GM19395 (cell line): ENCODE measurements at regions not wholly inside any gene's neighbourhood (a gene's known extent, or its start where the extent isn't known, plus 50 kb on each side); places are given as distances from the start of the nearest gene placed in this dataset.
"Not testable (repeated sequence)": the region's sequence is repeated elsewhere in the genome, so short reads cannot be mapped to it uniquely, and the experiment has no call there.

Experiments used
- ATAC-seq: cut with Tn5 transposase; IDR thresholded peaks from one replicate; pipeline ENCODE4 v1.9.1; 2021; ENCODE audit warnings: mild to moderate bottlenecking, moderate library complexity; ENCODE audit not compliant: unreplicated experiment

DNA sequence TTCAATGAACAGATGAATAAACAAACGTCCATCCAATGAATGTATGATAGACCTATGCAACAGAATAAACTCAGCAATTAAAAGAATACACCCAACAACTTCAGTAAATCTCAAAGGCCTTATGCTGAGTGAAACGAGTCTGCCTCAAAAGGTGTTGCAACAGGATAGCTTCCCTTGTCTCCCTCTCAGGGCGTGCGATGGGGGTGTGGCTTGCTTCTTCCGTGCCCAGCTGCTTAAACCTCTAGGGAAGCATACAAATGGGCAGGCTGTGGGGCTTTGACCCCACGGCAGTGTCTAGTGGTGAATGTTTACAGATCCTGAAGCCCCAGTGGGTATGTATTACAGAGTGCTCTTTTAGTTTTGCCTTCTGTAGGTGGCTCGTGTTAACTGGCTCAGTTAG is 87.0 kb upstream of the CCL21 start:
- ATAC-seq, result no peak

DNA sequence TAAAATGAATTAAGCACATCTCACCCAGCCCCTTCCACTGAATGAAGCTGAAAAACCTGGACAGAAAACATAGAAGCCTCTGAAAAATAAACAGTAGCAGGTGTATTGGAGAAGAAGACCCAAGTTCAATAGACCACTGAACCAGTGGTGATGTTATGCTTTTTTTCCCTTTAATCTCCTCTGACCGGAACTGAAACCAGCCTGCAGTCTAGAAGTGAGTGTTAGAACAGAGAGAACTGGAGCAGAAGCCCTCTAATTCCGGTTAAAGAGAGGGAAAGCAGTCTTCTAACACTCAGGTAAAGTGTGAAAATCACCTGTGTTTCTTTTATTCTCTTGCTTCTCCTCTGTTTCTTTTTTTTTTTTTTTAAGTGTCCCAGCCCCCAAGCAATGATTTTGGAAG is 83.5 kb upstream of the CCL21 start:
- ATAC-seq, result no peak

DNA sequence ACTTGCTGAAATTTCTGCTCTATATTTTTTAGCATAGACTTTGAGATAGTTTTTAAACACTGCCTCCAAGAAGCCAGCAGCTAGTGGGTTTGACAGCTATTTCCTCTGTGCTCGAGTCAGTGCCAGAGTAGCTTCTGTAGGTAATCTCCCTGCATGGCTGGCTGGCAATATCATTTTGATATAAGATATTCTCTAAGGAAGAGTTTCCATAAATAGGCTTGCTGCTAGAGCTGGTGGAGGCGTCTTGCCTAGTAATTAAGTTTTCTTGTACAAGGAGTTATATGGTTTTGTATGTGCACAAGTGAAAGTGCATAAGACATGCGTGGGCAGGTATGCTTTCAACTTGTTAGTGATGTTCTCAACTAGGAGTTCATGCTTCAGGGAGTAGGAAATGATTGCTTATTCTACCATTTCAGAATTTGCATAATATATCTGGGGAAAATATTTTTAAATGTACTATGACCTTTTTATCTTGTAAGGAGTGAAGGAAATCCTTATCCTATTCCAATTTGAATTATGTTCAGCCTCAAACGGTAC is 74.1 kb upstream of the CCL21 start:
- ATAC-seq, result no peak

DNA sequence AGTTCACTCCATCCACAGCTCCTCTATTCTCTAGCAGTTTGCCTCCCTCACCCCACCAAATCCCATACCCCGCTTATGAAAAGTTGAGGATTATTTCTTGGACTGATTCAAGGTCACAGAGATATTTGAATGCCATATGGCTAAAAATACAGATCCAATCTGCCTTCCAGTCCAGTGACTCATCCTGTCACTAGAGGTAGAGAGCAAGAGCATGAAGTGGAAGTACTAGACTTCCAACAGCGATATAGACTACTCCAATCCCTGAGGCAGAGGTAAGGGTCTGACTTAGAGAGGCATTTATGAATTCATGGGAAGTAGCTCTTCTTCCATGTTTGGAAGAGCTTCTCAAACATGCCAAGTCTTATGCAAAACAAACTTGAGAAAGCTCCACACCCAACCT is 72.4 kb upstream of the CCL21 start:
- ATAC-seq, result no peak

DNA sequence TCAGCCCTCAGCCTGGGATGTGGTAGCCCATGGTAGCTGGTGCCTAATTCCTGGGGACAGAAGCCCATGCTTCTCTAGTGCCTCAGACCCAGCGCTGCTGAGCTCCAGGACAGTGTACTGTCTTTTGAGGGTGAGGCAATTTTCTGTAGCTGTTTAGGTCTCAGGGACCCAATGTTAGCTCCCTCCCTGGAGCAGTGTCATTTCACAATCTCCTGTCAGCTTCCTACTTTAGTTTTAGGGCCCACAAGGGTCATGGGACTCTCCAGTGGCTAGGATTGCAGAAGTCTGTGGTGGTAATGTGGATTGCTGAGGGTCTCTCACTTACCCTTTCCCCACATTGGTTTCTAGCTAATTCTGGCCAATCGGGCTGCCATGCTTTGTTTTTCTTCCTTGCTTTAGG is 67.7 kb upstream of the CCL21 start:
- no peak for ATAC-seq

DNA sequence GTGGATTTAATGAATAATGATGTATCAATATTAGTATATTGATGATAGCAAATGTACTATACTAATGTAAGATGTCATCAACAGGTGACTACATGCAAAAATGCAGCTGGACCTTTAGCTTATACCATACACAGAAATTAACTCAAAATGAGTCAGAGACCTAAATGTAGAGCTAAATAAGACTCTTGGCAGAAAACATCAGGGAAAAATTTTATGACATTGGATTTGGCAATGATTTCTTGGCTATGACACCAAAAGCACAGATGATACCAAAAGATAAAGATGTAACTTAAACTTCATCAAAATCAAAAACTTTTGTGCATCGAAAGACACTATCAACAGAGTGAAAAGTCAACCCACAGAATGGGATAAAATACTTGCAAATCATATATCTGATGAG is 64.0 kb upstream of the CCL21 start:
- ATAC-seq, result no peak

DNA sequence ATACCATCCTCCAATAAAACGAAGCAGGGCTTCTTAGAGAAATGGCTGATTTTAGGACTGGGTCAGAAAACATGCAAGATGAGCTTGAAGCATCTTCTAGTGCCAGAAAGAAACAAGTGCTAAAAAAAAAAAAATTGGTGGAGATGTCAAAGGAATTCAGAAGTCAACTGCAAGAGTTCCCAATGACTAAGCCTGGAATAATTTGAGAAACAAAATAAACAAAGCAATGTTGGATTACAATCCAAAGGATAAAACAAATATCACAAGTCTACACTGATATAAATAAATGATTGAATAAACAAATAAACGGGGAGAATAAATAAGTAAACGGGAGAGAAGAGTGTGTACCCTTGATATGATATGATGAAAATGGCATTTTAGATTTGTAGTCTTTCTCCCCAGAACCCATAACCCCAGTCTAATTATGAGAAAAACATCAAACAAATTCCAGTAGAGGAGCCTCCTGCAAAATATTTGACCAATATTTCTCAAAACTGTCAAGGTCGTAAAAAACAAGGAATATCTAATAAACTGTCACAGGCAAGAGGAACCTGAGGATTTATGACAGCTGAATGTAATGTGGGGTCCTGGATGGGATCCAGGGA is 63.5 kb upstream of the CCL21 start:
- no peak for ATAC-seq

DNA sequence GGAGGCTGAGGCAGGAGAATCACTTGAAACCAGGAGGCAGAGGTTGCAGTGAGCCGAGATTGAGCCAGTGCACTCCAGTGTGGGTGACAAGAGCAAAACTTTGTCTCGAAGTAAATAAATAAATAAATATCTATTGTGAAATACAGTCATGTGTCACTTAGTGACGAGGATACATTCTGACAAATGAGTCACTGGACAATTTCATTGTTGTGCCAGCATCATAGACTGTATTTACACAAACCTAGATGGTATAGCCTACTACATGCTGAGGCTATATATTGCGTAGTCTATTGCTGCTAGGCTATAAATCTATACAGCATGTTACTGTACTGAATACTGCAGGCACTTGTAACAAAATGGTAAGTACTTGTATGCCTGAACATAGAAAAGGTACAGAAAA is 61.1 kb upstream of the CCL21 start:
- ATAC-seq, result no peak

DNA sequence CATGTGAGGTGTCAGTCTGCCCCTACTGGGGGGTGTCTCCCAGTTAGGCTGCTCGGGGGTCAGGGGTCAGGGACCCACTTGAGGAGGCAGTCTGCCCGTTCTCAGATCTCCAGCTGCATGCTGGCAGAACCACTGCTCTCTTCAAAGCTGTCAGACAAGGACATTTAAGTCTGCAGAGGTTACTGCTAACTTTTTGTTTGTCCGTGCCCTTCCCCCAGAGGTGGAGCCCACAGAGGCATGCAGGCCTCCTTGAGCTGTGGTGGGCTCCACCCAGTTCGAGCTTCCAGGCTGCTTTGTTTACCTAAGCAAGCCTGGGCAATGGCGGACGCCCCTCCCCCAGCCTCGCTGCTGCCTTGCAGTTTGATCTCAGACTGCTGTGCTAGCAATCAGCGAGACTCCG is 57.2 kb upstream of the CCL21 start:
- not testable (repeated sequence) for ATAC-seq

DNA sequence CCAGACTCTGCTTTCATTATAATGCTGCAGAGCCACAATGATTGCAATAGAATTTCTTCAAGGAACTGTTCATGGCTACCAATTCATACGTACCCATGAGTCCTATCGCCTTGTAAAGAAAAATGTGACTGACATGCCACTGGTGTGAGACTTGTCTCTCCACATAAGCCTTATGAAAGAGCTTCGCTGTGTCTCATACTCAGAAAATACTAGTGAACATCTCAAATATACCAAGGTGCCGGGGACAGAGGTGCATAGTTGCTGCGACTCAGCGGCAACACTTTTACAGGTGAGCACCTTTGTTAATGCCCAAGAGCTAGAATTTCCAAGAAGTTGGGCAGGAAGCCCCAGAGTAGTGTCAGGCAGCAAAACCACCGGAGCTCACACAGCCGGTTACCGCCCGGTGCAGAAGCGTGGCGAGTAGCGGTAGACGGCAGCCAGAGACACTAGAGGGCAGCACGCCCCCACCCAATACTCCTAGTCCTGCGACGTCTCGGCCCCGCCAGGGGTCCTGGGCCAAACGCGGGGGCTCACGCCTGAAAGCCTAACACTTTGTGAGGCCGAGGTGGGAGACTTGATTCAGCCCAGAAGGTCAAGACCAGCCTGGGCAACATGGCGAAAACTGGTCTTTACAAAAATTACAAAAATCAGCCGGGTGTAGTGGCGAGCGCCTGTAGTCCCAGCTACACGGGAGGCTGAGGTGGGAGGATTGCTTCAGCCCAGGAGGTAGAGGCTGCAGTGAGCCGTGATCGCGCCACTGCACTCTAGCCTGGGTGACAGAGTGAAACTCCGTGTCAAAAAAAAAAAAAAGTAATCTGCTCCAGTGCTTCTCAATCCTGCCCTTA is 50.5 kb upstream of the CCL21 start:
- not testable (repeated sequence) for ATAC-seq
